ENCODE measurements at regions not wholly inside any gene's neighbourhood (a gene's known extent, or its start where the extent isn't known, plus 50 kb on each side); places are given as distances from the start of the nearest gene placed in this dataset.

GRCh38 chr7:42479816-42480633 lies 243.0 kb upstream of the GLI3 start:
- TF ChIP-seq, protein P1, sequence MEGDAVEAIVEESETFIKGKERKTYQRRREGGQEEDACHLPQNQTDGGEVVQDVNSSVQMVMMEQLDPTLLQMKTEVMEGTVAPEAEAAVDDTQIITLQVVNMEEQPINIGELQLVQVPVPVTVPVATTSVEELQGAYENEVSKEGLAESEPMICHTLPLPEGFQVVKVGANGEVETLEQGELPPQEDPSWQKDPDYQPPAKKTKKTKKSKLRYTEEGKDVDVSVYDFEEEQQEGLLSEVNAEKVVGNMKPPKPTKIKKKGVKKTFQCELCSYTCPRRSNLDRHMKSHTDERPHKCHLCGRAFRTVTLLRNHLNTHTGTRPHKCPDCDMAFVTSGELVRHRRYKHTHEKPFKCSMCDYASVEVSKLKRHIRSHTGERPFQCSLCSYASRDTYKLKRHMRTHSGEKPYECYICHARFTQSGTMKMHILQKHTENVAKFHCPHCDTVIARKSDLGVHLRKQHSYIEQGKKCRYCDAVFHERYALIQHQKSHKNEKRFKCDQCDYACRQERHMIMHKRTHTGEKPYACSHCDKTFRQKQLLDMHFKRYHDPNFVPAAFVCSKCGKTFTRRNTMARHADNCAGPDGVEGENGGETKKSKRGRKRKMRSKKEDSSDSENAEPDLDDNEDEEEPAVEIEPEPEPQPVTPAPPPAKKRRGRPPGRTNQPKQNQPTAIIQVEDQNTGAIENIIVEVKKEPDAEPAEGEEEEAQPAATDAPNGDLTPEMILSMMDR (IDR thresholded peaks at IDR 0.05) = no peak
- TF ChIP-seq POLR2AphosphoS5 (IDR thresholded peaks at IDR 0.05; ENCODE audit: low read depth, low read length) = no peak
- TF ChIP-seq, protein P2, sequence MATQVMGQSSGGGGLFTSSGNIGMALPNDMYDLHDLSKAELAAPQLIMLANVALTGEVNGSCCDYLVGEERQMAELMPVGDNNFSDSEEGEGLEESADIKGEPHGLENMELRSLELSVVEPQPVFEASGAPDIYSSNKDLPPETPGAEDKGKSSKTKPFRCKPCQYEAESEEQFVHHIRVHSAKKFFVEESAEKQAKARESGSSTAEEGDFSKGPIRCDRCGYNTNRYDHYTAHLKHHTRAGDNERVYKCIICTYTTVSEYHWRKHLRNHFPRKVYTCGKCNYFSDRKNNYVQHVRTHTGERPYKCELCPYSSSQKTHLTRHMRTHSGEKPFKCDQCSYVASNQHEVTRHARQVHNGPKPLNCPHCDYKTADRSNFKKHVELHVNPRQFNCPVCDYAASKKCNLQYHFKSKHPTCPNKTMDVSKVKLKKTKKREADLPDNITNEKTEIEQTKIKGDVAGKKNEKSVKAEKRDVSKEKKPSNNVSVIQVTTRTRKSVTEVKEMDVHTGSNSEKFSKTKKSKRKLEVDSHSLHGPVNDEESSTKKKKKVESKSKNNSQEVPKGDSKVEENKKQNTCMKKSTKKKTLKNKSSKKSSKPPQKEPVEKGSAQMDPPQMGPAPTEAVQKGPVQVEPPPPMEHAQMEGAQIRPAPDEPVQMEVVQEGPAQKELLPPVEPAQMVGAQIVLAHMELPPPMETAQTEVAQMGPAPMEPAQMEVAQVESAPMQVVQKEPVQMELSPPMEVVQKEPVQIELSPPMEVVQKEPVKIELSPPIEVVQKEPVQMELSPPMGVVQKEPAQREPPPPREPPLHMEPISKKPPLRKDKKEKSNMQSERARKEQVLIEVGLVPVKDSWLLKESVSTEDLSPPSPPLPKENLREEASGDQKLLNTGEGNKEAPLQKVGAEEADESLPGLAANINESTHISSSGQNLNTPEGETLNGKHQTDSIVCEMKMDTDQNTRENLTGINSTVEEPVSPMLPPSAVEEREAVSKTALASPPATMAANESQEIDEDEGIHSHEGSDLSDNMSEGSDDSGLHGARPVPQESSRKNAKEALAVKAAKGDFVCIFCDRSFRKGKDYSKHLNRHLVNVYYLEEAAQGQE (IDR thresholded peaks at IDR 0.05; ENCODE audit: insufficient read depth in 1 of 2, low read depth in 2 of 2, low read length in 1 of 2) = no peak
- no peak for TF ChIP-seq SIN3A (IDR thresholded peaks at IDR 0.05; ENCODE audit: borderline replicate concordance, insufficient read depth, low read depth, low read length)
